T-helper 1 cell treated with Interleukin-12 subunit alpha and Interleukin-12 subunit beta and Interleukin-4 antibody, amounts not matched to agents 30 ng/mL and 1 ng/mL, for 36 hours (primary cell): ENCODE measurements at regions not wholly inside any gene's neighbourhood (a gene's known extent, or its start where the extent isn't known, plus 50 kb on each side); places are given as distances from the start of the nearest gene placed in this dataset.

Source experiments
- intact Hi-C: fragments of 100-400 bp; cut with micrococcal nuclease; formaldehyde crosslinking; loops from one replicate; pipeline ENCODE4 v1.15.1; 2024

DNA sequence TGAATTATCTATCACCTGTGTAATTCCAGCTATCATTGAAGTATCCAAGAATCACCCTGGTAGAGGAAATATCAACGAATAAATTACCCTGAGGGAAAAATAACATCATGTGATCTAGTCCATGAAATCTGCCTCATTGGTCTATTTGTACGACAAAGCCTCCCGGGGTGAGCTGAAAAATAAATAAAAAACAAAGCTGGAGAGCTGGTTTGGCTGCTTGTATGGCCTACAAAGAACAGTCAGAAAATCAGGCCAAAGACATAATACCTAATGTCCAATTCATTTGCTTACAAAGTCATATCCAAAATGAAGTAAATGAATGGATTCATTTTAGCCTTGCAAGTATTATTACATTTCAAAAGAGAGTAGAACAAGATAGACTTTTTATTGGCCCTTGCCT lies 449.9 kb downstream of the KLF12 start:
- intact Hi-C loops: no loop called here

DNA sequence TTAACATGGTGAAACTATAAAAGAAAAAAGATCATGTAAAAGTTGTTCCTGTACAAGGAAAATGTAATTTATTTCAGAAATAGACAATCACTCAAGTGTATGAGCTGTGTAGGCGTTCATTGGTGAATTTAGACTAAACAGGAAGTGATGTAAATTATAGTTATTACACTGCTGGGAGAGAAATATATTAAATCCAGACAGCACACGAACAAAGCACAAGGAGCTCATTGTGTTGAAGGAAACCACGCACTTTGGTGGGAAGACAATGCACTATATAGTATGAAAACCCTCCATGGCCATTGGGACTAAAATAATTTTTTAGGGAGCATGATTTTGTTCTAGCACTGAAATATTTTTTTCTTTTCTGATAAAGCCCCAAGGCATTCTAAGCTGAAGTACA lies 450.5 kb downstream of the KLF12 start:
- intact Hi-C loops: no loop called here

DNA sequence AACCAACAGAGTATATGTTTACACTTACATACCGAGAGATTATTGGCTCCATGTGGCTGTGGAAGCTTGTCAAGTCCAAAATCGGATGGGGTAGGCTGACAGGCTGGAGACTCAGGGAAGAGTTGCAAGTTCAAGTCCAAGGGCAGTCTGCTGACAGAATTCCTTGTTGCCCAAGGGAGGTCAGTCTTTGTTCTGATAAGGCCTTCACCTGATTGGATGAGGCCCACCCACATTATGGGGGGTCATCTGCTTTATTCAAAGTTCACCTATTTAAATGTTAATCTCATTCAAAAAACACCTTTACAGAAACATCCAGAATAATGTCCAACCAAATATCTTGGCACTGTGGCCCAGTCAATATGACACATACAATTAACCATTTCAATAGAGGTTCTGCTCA lies 452.4 kb downstream of the KLF12 start:
- intact Hi-C loops: no loop called here

DNA sequence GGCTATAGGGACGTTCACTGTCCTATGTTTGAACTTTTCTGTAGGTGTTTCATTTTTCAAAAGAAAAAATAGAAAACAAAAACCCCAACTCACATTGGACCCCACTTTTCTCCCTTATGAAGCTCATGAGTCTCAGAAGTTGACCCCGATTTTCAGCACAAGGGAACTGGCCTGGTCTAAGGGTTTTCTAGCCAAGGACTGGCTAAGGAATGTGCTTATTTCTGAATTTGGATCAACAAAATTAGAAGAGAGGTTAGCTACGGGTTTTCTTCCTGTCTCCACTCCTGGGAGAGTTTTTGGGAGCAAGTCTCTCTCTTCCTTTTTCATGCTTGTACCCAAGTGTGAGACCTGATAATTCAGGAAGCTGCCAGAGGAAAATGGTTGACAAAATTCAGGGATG lies 453.2 kb downstream of the KLF12 start:
- intact Hi-C loops: no loop called here

DNA sequence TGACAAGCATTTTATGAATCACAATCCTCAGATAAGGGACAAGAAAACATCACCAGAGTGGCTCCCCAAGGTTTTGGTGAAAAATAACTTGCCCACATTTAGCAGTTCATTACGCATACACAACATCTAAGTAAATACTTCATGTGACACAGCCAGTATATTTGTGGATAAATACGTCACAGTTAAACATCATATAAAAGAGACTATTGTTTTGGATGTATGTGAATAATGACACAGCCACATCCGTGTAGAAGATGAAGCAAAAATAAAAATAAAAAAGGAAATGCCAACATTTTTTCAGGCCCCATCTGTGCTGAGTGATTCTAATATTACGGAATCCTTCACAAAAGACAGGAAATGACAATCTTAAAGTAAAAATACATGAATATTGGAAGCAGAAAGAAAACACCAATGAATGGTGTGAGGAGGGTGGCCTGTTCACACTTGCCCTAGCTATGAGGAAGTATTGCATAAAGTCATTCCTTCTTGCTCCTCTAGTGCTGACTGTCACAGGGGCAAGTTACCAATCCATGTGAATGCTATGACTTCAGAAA lies 457.1 kb downstream of the KLF12 start:
- intact Hi-C loops: no loop called here

DNA sequence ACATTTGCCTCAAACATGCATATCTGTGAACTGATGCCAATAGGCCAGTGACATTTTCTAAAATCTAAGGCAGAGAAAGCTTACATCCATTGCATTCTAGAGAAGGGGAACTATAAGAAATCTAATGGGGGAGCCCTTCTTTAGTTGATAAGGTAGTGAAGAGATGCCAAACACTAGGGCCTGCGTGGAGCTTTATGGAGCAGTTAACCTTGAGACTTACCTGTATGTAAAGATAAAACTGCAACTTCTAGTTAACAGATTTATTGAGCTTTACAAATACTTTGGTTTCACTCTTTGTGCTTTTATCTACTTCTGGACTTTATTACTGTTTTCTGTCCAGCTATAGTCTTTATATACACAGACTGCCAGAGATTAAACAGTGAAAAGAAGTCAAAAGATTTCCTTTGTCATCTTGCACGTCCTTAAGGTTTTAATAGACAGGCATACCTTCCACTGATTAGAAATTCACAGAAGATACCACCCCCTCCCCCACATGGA lies 457.6 kb downstream of the KLF12 start:
- intact Hi-C loops: no loop called here

DNA sequence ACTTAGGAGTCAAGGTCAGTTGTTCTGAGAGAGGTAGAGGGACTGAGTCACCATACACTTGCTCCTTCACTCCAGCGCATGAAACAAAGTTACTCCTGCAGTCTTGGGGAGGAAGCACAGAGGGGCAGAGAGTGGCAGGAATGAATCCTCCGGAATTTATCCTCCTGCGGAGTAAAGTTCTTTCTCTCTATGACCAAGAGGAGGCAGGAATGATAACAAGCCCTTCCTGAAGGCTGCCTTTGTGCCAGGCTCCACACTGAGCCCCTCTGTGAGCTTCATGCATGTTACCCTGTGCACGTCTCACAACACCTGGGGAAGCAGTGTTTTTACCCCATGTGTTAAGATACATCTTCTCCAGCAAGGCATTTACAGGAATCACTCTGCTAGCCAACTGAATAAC lies 458.4 kb downstream of the KLF12 start:
- intact Hi-C loops: no loop called here

DNA sequence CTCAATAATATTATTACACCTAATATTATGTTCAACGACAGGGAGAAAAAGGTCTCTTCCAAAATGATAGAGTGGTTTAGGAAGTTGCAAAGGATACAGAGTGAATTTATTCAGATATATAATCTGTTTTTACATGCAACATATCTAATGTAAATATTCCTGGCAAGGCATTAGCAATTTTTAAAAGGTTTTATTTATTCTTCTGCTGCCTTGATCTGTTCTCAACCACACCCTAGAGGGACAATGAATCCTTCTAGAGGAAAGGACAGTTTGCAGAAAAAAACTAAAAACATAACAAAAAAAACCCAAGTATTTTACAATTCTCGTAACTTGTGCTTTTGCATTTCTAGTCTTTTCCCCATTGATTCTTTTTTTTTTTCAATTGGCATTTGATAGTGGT lies 459.6 kb downstream of the KLF12 start:
- intact Hi-C loops: no loop called here

DNA sequence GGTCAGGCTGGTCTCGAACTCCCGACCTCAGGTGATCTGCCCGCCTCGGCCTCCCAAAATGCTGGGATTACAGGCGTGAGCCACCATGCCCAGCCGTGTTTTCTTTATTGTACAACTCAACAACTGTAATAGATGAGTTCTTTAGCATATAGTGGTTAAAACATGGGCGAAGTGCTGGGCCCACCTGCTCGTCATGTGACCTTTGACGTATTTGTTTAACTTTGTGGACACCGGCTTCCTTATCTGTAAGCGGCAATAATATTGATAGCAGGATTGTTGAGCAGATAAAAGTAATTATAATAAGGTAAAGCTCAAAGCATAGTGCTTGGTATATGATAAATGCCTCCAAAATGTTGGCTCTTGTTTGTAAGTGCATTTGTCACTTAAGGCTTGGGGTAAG lies 460.3 kb downstream of the KLF12 start:
- intact Hi-C loops: no loop called here

DNA sequence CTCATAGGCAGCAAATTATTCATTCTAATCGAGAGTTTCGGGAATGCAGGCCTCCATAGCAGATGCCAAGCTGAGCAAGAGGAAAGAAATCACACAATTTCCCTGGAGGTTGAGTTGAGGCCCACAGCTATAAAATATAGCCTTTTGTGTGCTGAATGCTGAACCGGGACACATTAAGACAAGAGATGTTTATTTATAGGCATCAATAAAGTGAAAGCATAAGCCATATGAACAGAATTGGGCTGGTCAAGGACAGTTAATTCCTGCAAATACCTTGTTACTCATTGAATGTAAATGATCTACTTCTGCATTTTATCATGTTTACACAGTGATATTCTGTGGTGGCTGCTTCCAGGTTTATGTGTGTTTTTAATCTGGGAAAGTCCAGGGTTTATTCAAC lies 461.7 kb downstream of the KLF12 start:
- intact Hi-C loops: no loop called here

DNA sequence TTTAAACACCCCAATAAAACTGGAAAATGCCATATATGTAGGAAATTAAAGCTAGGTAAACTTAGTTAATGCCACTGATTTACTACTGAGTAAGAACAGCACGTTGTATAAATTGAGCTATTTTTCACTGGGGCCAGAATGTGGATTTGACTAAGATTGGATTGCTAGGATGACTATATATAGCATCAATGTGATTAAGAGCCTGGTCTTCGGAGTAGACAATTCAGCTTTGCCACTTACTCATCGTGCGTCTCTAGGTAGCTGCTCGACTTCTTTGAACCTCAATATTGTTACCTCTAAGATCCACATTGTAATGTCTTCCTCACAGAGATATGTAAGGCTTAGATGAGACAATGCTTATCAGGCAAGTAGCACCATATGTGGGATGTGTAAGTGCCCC lies 462.5 kb downstream of the KLF12 start:
- intact Hi-C loops: no loop called here

DNA sequence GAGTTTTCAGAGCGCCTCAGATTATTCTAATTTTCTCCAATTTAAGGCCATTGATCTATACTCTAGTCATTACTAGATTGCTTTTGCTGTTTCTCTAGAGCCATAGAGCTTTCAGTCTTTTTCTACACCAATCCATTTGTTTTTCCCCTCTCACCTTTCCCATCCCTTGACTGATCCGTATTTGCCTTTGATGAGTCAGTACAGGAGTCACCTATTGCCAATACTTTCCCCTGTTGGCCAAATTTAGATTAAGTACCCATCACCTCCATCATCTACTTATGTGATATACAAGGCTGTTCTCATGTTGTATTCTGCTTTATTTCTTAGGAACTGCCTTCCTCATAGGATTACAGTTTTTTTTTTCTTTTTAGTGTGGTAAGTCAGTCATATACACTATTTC lies 463.2 kb downstream of the KLF12 start:
- intact Hi-C loops: no loop called here

DNA sequence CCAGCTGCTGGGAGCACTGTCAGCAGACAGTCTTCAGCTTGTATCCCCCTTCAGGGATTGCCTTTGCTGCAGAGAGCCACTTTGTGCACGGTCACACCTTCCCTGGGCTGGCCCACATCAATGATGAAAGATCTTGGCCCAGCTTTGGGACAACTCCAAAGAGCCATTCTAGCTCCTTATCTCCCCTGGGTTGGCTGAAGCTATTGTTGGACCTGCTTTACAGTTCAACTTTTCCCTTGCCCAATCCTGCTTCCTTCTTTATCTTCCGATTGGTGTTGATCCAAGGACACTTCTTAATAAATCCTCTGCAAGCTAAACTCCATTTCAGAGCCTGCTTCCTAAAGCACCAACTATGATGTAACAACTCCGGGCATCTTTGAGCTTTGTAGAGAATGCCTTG lies 466.4 kb downstream of the KLF12 start:
- intact Hi-C loops: no loop called here

DNA sequence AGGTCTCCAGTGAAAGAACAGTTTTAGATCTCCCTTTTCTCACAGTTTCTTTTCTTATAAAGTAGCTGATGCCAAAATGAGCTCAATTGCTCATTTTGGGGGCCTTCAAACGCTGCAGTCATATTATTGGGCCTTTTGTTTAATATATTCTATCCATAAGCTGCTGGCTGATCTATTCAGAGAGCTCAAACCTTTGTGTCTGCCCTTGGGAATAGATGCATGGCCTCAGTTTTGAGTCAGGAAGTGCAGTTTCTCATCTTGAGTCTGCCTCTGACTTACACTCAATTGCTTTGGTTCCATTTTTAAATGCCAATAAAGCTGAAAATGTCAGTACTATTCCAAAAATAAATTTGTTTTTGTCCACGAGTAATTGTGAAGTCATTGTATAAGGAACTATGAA lies 468.9 kb downstream of the KLF12 start:
- intact Hi-C loops: no loop called here

DNA sequence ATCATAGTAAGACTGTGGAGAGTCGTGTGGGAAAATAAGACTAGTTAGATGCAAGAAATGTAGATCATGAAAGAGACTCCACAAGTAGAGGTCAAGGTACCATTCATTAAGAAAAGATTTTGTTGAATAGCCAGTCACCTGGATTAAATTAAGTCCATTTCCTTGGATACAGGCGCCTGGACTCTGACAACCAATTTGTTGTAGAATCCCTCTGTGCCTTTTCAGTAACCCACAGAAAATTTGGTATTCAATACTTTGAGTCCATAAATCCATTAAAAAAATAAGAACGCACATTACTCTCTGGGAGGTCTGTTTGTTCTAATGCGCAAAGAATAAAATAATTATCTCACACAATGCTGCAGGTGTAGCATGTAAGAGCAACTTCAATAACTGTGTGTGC lies 469.4 kb downstream of the KLF12 start:
- intact Hi-C loops: no loop called here

DNA sequence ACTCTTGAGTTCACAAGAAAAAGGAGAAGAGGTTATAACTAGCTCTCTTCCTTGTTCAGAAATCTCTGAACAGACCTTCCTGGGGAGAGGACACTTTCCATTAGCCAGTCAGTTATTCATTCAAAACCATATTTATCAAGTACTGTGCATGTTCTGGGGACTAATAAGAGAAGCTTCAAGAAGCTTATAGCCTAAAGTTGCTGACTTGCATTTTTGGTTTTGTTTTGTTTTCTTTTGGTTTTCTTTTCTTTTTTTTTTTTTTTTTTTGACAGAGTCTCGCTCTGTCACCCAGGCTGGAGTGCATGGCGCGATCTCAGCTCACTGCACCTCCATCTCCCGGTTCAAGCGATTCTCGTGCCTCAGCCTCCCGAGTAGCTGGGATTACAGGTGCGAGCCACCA lies 471.4 kb downstream of the KLF12 start:
- intact Hi-C loops: no loop called here

DNA sequence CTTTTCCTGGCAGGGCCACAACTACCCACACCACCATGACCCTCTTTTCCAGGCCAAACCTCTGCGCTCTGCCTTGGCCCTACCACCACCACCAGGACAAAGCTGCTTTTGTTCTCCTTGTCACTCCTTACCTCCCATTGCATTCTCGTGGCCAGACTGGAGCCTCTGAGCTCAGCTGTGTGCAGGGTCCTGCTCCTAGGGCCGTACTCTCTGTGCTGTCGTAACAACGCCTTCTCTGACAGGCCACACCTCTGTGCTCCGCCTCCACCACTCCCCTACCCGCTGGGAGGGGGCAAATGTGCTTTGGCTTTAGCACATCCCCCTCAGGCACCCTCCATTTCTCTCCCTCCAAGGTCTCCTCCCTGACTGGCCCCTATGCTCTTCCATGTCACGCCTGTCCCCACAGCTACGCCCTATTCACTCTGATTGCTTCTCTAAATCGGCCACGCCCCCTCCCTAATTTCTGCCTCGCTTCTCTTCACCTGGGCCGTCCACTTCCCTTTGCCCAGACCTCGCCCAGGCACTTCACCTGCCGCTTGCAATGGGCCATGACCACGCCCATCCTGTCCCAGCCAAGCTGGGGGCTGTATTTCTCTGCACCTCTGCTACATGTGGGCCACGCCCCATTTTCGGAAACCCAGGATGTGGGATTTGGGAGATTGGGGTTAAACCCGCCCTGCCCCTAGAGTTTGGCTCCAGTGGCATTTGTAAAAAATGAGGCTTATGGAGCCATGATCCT lies 472.3 kb downstream of the KLF12 start:
- intact Hi-C loops: no loop called here

DNA sequence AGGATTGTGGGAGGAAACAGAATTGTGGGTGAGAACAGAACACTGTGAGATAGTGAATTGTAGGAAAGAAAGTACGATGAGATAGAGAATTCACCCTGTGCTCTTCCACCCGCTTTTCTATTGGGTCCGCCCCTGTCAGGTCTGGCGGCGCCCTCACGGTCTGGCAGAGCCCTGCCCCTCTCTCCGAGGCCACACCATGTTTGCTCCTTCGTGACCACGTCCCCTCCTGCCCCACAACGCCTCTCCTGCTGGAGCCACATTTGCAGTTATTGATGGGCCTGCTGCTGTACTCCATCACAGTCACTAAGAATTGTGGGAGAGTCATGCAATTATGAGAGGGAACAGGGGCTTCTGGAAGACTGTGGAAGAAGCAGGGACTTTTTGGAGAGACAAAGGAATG lies 473.1 kb downstream of the KLF12 start:
- intact Hi-C loops: no loop called here

DNA sequence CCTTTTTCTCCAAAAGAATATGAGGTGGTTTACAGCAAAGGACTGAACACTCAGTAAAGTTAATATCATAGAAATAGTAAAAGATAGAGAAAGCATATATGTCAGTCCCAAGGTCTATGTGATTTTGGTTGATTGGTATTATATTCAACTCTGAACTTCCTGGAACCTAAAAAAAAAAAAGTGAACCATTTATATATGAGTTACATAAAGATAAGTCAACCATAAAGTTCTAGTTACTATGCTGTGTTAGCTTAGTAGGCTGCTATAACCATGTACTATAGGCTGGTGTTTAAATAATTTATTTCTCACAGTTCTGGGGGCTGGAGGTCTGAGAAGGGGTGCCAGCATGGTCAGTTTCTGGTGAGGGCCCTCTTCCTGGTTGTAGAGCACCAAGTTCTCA lies 475.6 kb downstream of the KLF12 start:
- intact Hi-C loops: no loop called here

DNA sequence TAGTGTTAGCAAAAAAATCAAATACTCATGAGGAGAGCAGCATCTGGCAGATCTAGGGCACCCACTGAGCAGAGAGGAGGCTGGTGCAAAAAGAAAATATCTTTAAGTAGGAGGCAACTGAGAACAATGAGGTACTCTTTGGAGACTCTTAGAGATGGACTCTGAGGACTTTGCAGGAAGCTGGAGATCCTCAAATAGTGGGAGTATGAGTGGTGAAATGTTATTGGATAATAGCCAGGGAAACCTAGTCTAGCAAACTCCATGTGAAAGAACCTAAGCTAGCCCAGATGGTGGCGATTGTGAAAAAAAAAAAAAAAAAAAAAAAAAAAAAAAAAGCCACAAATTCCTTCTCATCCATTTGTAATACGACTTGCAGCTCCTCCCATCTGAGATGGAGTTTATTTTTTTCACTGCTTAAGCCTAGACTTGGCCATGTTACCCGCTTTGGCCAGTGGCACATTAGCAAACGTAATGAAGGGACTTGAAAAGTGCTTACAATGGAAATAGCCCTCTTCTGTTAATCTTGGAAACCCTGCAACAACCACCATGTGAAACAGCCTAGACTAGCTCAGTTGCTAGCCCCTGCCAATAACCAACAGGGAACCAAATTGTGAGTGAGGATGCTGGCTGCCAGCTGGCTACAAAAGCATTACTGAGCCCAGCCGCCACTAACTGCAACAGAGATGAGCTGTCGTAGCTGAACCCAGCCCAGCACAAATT lies 476.2 kb downstream of the KLF12 start:
- intact Hi-C loops: no loop called here

DNA sequence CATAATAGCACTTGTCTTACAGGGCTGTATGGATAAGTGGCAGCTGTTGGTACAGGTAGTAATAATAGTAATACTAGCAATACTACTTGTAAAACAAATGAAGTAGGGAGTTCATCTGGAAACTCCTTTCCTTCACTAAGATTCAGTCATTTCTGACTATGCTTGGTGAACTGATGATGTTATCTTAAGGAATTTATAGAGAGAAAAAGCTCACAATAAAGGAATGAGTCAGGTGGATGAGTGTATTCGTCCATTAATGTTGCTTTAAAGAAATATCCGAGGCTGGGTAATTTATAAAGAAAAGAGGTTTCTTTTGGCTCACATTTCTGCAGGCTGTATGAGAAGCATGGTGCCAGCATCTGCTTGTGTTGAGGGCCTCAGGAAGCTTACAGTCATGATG lies 477.3 kb downstream of the KLF12 start:
- intact Hi-C loops: no loop called here

DNA sequence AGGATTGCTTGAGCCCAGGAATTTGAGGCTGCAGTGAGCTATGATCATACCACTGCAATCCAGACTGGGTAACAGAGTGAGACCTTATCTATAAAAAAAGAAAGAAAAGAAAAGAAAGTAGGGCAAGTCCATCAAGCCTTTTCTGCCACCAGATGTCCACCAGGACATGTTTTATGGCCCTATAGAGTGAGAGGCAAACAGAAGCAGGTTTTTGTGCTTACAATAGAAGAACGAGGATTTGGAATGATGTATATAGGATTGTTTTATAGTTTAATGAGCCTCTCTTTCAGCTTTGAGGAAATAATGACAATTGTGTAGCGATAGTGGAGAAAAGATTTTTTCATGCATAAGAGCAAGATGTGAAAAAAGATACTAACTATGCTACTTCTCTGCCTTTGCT lies 480.5 kb downstream of the KLF12 start:
- intact Hi-C loops: no loop called here

DNA sequence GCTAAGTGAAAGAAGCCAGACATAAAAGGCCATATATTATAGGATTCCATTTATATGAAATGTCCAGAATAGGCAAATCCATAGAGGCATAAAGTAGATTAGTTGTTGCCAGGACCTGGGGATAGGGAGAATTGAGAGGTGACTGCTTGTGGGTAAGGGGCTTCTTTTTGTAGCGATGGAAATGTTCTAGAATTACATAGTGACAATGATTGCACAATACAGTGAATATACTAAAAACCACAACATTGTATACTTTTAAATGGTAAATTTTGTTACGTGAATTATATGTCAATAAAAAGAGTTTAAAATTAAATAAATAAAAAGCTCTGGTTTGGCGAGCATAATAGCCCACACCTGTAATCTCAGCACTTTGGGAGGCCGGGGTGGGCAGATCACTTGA lies 486.8 kb downstream of the KLF12 start:
- intact Hi-C loops: no loop called here
